Muscle of arm (tissue), 1 donor: ENCODE measurements at regions not wholly inside any gene's neighbourhood (a gene's known extent, or its start where the extent isn't known, plus 50 kb on each side); places are given as distances from the start of the nearest gene placed in this dataset.

Experiments used
- DNase-seq: peaks from one replicate; pipeline ENCODE4 v3.0.0-alpha.2; 2013

GRCh38 chr4:10924274-10924673 is 239.7 kb upstream of the CLNK start:
- DNase-seq, result no peak

DNA sequence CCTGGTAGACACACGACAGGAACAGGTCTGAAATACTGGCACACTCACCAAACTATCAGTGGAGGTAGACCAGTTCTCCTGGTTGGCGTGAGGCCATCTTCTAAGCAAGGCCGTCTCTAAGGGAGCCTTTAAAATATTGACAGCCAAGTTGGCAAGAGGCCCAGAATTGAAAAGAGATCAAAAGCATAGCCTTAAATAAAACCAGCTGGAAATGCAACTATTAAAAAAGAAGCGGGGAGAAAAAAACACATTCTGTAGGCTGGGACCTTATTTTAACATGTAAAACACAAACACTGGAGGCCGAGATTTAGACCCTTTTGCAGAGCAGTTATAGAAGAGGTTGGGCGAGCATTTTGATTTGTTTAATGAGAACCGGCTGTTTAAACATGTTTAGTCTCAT is 233.0 kb upstream of the CLNK start:
- DNase-seq, result peak; percentile 36

DNA sequence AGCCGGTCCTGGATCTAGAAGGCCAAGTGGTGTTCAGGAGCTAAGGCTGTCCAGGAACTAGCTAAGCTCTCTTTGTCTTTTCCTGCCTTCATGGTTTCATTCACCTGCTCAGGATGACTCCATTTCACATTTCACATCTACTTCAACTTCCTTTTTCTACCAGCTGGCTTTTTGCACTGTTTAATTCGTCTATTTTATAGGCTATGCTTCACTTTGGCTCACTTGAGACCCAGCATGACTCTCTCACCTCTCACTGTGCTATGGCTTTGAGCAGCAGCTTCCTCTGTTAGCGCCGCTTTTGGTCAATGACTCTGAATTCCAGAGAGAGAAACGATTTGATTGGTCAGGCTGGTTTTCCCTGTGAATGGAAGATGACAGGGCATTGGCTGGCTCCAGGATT is 213.5 kb upstream of the CLNK start:
- no peak for DNase-seq

DNA sequence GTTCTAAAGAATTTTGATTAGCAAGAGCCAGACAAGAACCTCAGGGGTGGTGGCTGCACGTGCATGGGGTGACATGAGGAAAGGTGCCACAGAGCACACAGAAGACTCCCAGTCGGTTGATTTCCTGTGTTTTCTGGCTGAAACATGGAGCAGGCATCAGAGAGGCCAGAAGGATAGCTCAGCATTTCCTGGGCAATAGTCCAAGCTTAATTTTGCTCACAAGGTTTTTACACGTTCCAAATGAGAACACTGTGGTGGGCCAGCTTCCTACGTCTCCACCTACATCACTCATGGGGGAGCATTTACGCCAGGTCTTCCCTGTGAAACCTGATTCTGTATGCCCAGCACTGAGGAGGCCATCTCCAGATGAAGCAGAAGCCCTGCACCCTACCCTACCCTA is 212.5 kb upstream of the CLNK start:
- DNase-seq, result no peak

GRCh38 chr4:10893395-10893794 is 208.8 kb upstream of the CLNK start:
- no peak for DNase-seq

DNA sequence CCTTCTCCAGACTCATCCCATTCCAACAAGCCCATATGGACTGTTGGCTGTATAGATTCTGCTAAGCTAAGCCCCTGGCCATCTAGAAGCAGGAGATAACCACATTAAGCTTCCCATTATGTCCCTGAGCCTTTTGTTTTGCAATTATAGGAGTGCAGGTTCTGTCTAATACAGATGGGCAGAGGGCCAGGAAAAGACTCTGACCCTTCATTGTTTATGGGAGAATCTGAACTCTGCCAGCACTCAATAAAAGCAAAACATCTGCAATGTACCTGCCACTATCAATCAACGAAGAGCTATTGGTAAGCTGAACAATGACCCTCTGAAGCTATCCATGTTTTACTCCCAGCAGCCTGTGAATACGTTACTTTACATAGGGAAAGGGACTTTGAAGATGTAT is 207.3 kb upstream of the CLNK start:
- no peak for DNase-seq

DNA sequence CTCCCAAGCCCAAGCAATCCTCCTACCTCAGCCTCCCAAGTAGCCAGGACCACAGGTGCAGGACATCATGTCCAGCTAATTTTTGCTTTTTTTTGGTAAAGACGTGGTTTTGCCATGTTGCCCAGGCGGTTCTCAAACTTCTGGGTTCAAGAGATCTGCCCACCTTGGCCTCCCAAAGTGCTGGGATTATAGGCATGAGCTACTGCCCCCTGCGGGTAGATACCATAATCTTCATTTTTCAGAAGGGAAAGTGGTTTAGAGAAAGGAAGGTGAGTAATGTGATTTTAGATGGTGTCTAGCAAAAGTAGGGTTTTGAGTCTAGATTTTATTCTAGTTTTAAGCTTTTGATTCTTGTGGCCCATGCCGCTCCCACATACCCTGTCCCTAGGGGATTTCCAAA is 205.3 kb upstream of the CLNK start:
- no peak for DNase-seq

DNA sequence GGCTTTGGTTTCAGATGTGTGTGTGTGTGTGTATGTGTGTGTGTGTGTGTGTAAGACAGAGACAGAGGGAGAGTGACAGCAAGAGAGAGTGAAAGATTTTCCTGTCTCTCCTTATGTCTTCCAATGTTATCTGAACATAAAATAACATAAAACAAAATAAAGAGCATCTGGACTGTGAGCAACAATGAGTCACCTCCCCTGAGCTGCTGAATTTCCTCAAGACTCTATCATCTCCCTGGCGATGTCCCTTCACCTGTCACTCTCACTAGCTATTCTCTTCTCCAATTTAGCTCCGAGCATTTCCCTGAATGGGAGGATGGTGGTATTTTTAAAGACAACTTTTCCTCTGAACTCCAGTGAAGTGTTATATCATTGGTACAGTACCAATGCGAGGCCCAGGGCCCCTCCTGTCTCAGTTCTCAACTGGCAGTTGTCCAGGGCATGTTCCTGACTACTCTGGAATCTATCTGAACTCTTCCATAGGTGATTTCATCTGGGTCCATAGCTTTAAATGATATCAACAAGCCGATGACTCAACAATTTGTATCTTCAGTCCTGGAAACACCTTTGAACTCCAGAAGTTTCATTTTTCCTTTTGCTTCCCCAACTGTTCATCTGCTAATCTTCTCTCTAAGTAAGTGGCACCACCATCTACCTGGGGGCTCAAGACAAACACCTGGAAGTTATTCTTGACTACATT is 195.0 kb upstream of the CLNK start:
- no peak for DNase-seq

GRCh38 chr4:10878861-10879260 is 194.3 kb upstream of the CLNK start:
- DNase-seq, result no peak

- DNase-seq, result no peak
These were observed 192.5 kb upstream of the CLNK start for GRCh38 chr4:10877076-10877475.

GRCh38 chr4:10875144-10875799 is 190.7 kb upstream of the CLNK start:
- no peak for DNase-seq

DNA sequence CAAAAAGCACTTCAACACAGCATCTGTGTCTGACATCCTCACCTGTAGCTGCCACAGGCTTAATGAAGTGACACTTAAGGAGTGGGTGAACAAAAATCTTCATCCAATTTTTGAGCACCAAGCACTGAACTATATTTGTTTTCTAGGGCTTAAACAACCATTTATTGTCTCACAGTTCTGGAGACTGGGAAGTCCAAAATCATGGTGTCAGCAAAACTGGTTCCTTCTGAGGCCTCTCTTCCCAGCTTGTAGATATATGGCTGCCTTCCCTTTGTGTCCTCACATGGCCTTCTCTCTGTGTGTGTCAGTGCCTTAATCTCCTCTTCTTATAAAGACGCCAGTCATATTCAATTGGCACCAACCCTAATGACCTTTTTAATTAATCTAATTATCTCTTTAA is 189.2 kb upstream of the CLNK start:
- DNase-seq, result no peak

DNA sequence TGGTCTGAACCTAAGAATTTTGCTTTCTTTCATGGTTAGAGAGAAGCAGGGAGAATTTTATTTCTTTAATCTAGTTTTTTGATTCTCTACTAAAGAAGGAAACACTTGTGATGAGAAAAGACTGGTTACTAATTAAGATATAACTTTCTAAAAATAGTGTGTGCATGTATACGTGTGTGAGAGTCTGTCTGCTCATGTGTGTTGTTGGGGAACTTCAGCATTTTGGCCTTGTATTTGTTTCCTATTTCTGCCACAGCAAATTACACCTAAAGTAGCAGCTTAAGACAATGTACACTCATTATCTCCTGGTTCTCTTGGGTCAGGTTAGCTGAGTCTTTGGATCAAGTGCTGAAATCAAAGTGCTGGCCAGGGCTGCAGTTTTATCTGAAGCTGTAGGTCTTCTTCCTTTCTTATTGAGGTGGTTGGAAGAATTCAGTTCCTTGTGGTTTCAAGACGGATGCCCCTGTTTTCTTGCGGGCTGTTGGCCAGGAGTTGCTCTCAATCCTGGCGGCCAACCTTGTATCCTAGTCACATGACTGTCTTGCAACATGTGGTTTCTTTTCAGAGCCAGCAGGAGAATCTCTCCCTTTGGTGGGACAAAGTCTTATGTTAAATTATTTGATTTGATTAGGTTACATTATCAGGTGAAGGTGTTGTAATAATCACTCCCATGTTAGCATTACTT is 188.4 kb upstream of the CLNK start:
- no peak for DNase-seq

- DNase-seq, result no peak
These were observed 182.1 kb upstream of the CLNK start for GRCh38 chr4:10866666-10867065.

GRCh38 chr4:10861036-10861435 is 176.5 kb upstream of the CLNK start:
- DNase-seq, result no peak

- no peak for DNase-seq
These were observed 171.8 kb upstream of the CLNK start for GRCh38 chr4:10856271-10856782.

- DNase-seq, result no peak
These were observed 168.6 kb upstream of the CLNK start for GRCh38 chr4:10853196-10853595.

GRCh38 chr4:10841697-10842096 is 157.1 kb upstream of the CLNK start:
- no peak for DNase-seq

DNA sequence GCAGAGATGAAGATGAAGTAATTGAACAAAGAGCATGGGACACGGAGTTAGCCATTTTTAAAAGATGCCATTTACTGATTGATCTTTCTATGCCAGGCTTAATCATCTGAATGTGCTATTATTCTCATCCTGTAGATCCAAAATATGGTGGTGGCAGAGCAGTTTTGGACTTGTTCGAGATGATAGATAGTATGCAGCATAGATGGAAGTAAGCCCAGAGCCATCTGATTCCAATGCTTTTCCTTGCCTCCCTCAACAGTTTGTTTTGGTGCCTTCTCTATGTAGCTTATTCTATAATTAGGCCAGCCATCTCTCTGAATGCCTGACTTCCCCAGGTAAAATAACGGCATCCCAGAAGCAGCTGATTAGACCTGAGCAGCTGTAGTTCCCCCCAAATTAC is 152.6 kb upstream of the CLNK start:
- no peak for DNase-seq

GRCh38 chr4:10832806-10833628 is 148.4 kb upstream of the CLNK start:
- DNase-seq, result no peak

DNA sequence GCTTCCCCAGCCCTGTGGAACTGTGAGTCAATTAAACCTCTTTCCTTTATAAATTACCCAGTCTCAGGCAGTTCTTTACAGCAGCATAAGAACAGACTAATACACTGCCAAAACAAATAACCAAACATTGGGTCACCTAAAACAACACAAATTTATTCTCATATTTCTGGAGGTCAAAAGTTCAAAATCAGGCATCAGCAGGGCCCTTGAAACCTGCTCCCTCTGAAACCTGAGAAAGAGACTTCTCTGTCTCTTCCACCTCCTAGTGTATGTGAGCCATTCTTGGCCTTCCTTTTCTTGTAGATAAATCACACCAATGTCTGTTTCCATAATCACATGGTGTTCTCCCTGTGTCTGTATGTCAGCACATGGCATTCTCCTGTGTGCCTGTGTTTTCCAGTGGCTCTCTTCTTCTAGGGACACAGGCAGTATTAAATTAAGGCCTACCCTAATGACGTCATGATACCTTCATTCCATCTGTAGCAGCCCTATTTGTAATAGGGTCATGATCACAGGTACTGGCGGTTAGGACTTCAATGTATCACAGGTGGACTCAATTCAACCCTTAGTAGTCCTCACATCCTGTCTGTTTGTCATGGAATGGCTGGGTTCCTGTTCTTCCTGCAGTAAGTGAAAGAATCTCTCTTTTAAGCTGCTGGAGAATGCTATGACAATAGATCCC is 147.3 kb upstream of the CLNK start:
- DNase-seq, result no peak
